ENCODE measurements at regions not wholly inside any gene's neighbourhood (a gene's known extent, or its start where the extent isn't known, plus 50 kb on each side); places are given as distances from the start of the nearest gene placed in this dataset.

GRCh38 chr1:172777767-172778166 lies 118.9 kb downstream of the FASLG start:
- TF ChIP-seq CTCF (IDR thresholded peaks at IDR 0.05) (no peak), POLR2A (IDR thresholded peaks at IDR 0.05) (no peak), POLR2AphosphoS5 (IDR thresholded peaks at IDR 0.05) (no peak)

Measured in stomach (tissue), 4 donors.